Keratinocyte (primary cell): ENCODE measurements at regions not wholly inside any gene's neighbourhood (a gene's known extent, or its start where the extent isn't known, plus 50 kb on each side); places are given as distances from the start of the nearest gene placed in this dataset.

ENCODE experiments used
- CTCF ChIP-seq, 3 experiments: IDR thresholded peaks in 1 of 3; conservative IDR thresholded peaks in 1 of 3; optimal IDR thresholded peaks in 1 of 3; 2 replicates in 2 of 3; 3 replicates in 1 of 3; pipeline versions ENCODE3 to v1.5.1; 2011; ENCODE audit warnings: low read length in 3 of 3, mild to moderate bottlenecking in 3 of 3, moderate library complexity in 2 of 3, control low read depth in 1 of 3, inconsistent platforms in 1 of 3; ENCODE audit not compliant: insufficient read depth in 2 of 3; ENCODE audit errors: extremely low read depth in 1 of 3
- EZH2 ChIP-seq: IDR thresholded peaks from one replicate; pipeline ENCODE4 v1.6.1; 2012; ENCODE audit warnings: inconsistent platforms, mild to moderate bottlenecking, low read length, moderate library complexity

- TF ChIP-seq CTCF (optimal IDR thresholded peaks at IDR 0.05 in 1 of 3, IDR thresholded peaks at IDR 0.05 in 1 of 3, conservative IDR thresholded peaks at IDR 0.05 in 1 of 3; ENCODE audit: extremely low read depth in 1 of 3, insufficient read depth in 2 of 3, low read length in 3 of 3) (no peak), EZH2 (no peak)
These were observed 349.0 kb upstream of the ATP10A start for GRCh38 chr15:26212109-26212508.
